DOHH2 (cell line): ENCODE measurements at regions not wholly inside any gene's neighbourhood (a gene's known extent, or its start where the extent isn't known, plus 50 kb on each side); places are given as distances from the start of the nearest gene placed in this dataset.

ENCODE experiments used
- H3F3A ChIP-seq: fragments of 200-600 bp; sonication (generic), shearing (Covaris generic); 2 replicates; pipeline ENCODE4 v1.6.0; 2016; ENCODE audit warnings: antibody characterized with exemption, mild to moderate bottlenecking; ENCODE audit not compliant: control insufficient read depth, insufficient read depth
- H3K27ac ChIP-seq: fragments of 200-600 bp; sonication (generic); 2 replicates; pipeline ENCODE4 v1.5.1; 2014; ENCODE audit warnings: low read depth, mild to moderate bottlenecking, low read length, moderate library complexity
- H3K27me3 ChIP-seq: fragments of 200-600 bp; sonication (generic); 2 replicates; pipeline ENCODE4 v1.6.1; 2014; ENCODE audit warnings: mild to moderate bottlenecking, low read length, mixed read lengths; ENCODE audit not compliant: control insufficient read depth
- H3K36me3 ChIP-seq: fragments of 200-600 bp; sonication (generic); 2 replicates; pipeline ENCODE4 v1.6.1; 2014; ENCODE audit warnings: mild to moderate bottlenecking, low read length, moderate library complexity, mixed read lengths; ENCODE audit not compliant: control insufficient read depth
- H3K4me1 ChIP-seq: fragments of 200-600 bp; sonication (generic); 2 replicates; pipeline ENCODE4 v1.6.1; 2014; ENCODE audit warnings: mild to moderate bottlenecking, low read length, mixed read lengths; ENCODE audit not compliant: control insufficient read depth
- H3K4me2 ChIP-seq: fragments of 200-600 bp; sonication (generic); 2 replicates; pipeline ENCODE4 v1.6.0; 2014; ENCODE audit warnings: mild to moderate bottlenecking, low read length, moderate library complexity
- H3K4me3 ChIP-seq: fragments of 200-600 bp; sonication (generic); 2 replicates; pipeline ENCODE4 v1.5.1; 2014; ENCODE audit warnings: mild to moderate bottlenecking, low read length, mixed read lengths
- H3K79me2 ChIP-seq: fragments of 200-600 bp; sonication (generic); 2 replicates; pipeline ENCODE4 v1.6.1; 2014; ENCODE audit warnings: mild to moderate bottlenecking, low read length, mixed read lengths; ENCODE audit not compliant: control insufficient read depth
- H3K9me2 ChIP-seq: fragments of 200-600 bp; sonication (generic); replicated peaks from 2 replicates; pipeline ENCODE4 v1.6.1; 2014; ENCODE audit warnings: mild to moderate bottlenecking, low read length, mixed read lengths; ENCODE audit not compliant: control insufficient read depth
- H3K9me3 ChIP-seq: fragments of 200-600 bp; sonication (generic); 2 replicates; pipeline ENCODE4 v1.6.1; 2014; ENCODE audit warnings: antibody characterized with exemption, low read length, mixed read lengths; ENCODE audit not compliant: control insufficient read depth, insufficient read depth
- H4K20me1 ChIP-seq: fragments of 200-600 bp; sonication (generic); 2 replicates; pipeline ENCODE4 v1.6.0; 2014; ENCODE audit warnings: low read depth, mild to moderate bottlenecking, antibody characterized with exemption, low read length, moderate library complexity; ENCODE audit not compliant: control insufficient read depth, insufficient read depth
- CTCF ChIP-seq: fragments of 200-600 bp; sonication (generic); IDR thresholded peaks from one replicate; pipeline ENCODE4 v1.5.1; 2014; ENCODE audit warnings: antibody characterized with exemption, mild to moderate bottlenecking, low read depth, low read length; ENCODE audit not compliant: poor library complexity, severe bottlenecking
- EZH2phosphoT487 ChIP-seq: fragments of 200-600 bp; sonication (generic); IDR thresholded peaks from 2 replicates; pipeline ENCODE4 v1.6.1; 2017; ENCODE audit warnings: borderline replicate concordance, mild to moderate bottlenecking, antibody characterized with exemption, low read length, moderate library complexity, mixed read lengths

DNA sequence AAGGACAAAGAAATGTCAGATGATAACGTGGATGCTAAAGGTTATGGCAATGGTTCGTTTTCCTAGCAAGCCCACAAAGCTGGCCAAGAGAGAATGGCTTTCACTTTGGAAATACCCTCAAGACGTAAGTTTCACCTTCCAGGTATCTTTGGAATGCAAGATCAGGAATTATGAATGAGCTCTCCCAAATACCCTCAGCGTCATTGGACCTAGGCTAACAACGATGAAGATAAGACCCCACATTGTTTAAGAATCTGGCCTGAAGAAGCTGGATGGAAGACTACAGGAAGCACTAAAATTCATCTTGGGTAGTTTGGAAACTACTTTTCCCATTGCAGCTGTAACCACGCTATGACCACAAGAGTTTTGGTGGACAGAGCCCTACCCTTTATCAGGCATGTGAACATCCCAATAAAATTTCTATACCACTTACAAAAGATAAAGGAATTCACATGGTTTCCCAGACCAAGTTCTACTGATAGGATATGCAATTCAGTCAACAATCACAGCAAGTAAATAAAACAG lies 111.9 kb downstream of the KDR start:
- no peak overlapping the region for H3K27ac ChIP-seq
- H3K79me2 ChIP-seq: no peaks in the 10 kb centered on the region
- H3K4me2 ChIP-seq: no peak overlapping the region
- TF ChIP-seq CTCF (no peak), EZH2phosphoT487 (no peak)
- no peak overlapping the region for H3K4me3 ChIP-seq
- H4K20me1 ChIP-seq: no peaks in the 10 kb centered on the region
- H3F3A ChIP-seq: no peaks in the 10 kb centered on the region
- no peaks in the 10 kb centered on the region for H3K4me1 ChIP-seq
- H3K27me3 ChIP-seq: no peaks in the 10 kb centered on the region
- no peaks in the 10 kb centered on the region for H3K9me2 ChIP-seq
- H3K9me3 ChIP-seq: no peaks in the 10 kb centered on the region
- H3K36me3 ChIP-seq: no peaks in the 10 kb centered on the region

DNA sequence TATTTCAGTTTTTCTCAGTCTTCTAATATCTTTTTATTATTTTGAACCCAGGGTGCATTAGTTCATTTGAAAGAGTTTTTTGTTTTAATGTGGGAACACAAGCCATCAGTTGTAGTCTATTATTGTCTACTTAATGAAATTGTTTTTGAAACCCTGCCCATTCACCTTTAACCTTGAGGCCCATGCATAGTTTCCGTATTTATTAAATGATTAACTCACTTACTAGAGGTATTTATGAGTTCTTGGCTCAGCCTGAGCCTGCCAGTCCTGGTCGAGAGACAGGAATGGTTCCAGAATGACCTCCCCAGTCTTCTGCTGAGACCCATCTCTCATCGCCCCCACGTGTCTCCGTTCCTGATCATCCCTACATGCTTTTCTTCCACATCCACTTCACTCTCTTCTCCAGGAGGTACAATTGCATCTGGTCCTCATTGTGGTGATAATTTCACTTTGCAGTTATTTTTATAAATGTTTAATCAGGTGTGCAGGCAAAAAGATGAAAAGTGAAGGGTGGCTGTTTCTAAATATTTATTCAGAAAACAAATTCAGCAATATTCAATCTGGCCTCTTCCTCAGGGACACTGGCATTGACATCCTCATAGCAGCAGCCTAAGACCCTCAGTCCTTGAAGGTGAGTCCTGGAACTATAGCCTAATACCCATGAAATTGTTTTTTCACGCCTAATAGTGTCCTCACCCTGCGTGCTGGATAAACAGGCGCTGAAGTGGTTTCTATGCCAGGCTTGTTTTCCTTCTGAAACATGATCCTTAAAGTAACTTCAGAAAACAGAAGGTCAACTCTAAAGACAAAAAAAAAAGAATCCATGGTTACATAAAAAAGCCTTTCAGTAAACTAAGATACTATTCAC lies 112.8 kb downstream of the KDR start:
- no peaks in the 10 kb centered on the region for H3K27me3 ChIP-seq
- H3K4me1 ChIP-seq: no peaks in the 10 kb centered on the region
- H3K9me3 ChIP-seq: no peaks in the 10 kb centered on the region
- no peaks in the 10 kb centered on the region for H3K9me2 ChIP-seq
- H3K36me3 ChIP-seq: no peaks in the 10 kb centered on the region
- H3K4me2 ChIP-seq: no peak overlapping the region
- H3F3A ChIP-seq: no peaks in the 10 kb centered on the region
- no peak overlapping the region for H3K4me3 ChIP-seq
- no peak overlapping the region for H3K27ac ChIP-seq
- no peaks in the 10 kb centered on the region for H3K79me2 ChIP-seq
- no peaks in the 10 kb centered on the region for H4K20me1 ChIP-seq
- no peak for TF ChIP-seq EZH2phosphoT487
- no peak for TF ChIP-seq CTCF

DNA sequence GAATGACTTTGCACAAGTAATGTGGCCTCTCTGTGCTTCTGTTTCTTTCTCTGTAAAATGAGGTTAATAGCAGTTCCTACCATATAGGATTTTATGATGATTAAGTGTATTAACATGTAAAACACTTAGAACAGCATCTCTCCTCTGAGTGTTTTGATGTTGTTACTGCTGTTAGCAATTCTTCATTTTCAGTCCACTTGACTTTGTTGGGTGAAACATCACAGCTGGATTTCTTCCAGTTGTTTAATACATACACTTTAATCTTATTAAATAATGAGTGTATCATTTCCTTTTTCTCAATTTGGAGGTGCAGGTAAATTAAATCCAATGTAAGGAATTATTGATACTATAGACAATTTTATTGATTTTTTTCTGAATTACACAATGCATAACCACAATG lies 113.6 kb downstream of the KDR start:
- no peaks in the 10 kb centered on the region for H3K27me3 ChIP-seq
- H3K79me2 ChIP-seq: no peaks in the 10 kb centered on the region
- no peaks in the 10 kb centered on the region for H3K9me2 ChIP-seq
- TF ChIP-seq CTCF: no peak
- no peak for TF ChIP-seq EZH2phosphoT487
- H3K27ac ChIP-seq: no peak overlapping the region
- no peaks in the 10 kb centered on the region for H3K4me1 ChIP-seq
- no peaks in the 10 kb centered on the region for H4K20me1 ChIP-seq
- no peaks in the 10 kb centered on the region for H3F3A ChIP-seq
- H3K9me3 ChIP-seq: no peaks in the 10 kb centered on the region
- H3K4me3 ChIP-seq: no peak overlapping the region
- H3K36me3 ChIP-seq: no peaks in the 10 kb centered on the region
- no peak overlapping the region for H3K4me2 ChIP-seq
